ENCODE measurements at regions not wholly inside any gene's neighbourhood (a gene's known extent, or its start where the extent isn't known, plus 50 kb on each side); places are given as distances from the start of the nearest gene placed in this dataset.

GRCh38 chr10:64316416-64316815 lies 795.2 kb downstream of the REEP3 start:
- TF ChIP-seq CTCF (IDR thresholded peaks at IDR 0.05), result no peak
- no peak for TF ChIP-seq POLR2A (IDR thresholded peaks at IDR 0.05)
